ENCODE measurements at regions not wholly inside any gene's neighbourhood (a gene's known extent, or its start where the extent isn't known, plus 50 kb on each side); places are given as distances from the start of the nearest gene placed in this dataset.

DNA sequence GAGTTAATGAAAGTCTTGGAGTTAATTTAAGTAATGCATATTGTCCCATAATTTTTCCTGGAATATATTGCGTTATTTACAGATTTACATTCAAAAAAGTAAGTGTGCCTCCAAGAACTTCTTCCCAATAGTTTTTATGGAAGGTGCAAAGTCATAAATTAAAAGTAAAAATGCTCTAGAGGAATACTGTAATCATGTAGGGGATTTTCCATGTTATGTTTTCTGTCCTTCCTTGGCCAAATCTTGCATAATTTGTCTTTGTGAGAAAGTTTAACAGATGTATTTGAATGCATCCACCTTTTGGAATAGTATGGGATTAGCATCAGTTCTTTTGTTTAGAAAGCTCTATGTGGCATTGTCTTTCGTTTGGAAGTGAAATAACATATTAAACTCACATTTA lies 144.1 kb upstream of the GIMD1 start:
- no peak for ATAC-seq

DNA sequence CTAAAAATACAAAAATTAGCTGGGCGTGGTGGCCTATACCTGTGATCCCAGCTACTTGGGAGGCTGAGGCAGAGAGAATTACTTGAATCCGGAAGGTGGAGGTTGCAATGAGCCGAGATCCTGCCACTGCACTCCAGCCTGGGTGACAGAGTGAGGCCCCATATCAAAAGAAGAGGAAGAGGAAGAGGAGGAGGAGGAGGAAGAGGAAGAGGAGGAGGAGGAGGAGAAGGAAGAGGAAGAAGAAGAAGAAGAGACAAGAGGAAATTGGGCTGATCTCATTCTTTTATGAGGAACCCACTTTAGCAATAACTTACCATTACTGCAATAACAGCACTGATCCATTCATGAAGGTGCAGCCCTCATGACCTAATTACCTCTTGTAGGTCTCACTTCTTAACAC lies 138.9 kb upstream of the GIMD1 start:
- no peak for ATAC-seq

DNA sequence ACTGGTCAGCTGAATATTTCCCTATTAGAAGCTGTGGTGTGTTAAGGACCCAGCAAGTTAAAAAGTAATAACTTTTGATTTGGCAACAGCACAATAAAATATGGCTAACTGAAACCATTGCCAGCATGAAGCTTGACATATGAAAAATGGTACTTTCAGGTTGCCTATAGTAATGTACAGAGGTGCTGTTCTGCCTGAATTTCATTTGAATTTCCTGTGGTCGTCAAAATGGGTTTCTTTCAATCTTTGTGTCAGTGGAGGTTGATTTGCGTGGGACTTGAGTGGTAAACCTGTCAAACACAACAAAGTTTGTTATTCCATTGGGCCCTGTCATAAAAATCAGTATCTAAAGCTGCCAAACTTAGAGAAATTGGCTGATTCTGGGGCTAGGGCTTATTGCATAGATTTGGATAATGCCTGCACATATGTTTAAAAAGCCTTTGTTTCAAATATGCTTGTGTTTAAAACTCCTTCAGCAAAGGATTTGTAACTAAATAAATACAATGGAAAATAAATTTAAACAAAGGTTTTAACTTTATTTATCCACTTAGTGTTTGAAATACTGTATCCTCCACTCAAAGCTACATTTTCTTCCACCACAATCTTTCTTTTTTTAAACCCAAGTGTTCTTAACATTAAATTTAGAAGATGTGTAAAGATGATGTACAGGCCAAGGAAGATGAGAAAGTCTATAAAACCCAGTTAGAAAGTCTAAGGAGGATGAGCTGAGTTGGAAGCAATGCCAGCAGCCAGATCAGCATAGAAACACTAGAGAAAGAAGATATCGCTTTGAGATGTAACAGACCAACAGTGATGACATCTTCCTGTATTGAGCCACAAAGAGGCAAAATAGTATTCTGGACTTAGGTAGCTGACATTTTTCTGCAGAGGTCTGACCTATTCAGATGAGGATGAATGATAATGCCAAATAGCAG lies 134.8 kb upstream of the GIMD1 start:
- ATAC-seq, result no peak

DNA sequence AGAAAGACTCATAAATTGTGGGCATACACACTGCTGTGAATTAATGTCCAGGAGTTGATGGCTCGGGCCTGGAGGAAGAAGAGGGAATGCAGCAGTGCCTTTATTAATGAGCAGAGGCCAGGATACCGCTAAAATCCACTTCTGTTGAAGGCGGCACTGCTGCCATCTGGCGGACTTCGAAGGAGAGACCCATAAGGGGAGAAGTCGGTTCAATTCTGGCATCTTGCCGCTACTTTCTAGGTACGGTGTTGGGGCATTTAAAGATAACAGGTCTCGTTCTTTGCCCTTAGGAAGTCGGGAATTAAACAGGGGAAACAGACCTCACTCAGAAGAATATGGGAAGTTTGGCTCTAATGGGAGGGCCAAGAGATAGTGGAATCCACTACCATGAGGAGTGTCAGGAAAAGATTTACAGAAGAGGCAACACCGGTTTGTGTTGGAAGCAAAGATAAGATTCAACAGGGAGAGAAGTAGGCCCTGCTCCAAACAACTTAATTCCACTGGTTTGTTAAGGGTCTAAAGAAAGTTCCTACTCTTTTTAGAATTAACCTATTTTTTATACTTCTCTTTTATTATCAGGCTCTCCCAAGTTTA lies 133.6 kb upstream of the GIMD1 start:
- ATAC-seq, result no peak

DNA sequence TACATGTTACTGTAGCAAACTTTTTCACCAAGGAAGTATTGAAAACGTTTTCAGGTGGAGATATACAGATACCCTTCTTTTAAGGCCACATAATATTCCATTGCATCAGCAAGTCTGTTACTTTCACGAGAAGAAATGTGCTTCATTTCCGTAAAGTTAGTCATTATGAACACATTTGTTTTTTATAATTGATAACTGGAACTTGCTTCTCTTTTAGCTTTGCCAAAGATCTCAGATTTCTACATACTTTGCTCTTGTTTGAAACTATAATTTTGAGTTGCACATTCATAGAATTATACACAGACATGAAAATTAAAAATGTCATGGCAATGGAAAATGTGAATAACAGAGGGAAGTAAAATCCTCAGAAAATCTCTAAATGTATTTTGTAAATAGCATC lies 128.7 kb upstream of the GIMD1 start:
- no peak for ATAC-seq

DNA sequence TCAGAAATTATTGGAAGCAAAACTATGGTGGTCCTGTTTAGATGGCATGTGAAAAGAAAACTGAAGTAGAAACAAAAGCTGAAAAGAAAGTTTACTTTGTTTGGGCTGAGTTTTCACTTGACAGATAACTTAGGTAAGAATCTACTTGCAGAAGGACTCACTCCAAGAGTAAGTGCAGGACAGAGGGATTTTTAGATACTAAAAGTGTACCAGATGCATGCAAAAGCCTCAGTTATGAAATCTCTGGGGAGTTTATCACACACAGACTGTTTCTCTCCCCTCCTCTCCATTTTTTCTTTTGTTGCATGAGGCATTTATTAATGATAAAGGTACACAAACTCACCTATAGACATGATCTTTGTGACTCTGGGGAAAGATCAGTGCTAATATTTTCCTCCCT lies 127.5 kb upstream of the GIMD1 start:
- ATAC-seq, result no peak

DNA sequence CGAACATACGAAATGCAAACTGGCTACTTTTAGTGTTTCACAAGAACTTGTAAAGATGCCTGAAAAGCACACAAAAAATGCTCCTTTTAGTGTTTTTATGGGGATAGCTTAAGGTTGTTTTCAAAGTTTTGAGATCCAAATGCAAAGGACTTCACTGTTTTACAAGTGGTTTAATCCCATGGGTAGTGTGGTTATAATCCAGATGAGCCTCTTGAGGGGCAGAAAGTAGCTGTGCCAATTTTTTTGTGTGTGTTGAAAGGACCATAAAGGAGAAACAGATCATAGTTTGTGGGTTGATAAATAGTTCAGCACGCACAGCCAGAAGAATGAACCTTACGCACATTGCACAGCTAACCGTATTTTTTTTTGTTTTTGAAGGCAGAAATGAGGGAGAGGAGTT lies 126.9 kb upstream of the GIMD1 start:
- no peak for ATAC-seq

DNA sequence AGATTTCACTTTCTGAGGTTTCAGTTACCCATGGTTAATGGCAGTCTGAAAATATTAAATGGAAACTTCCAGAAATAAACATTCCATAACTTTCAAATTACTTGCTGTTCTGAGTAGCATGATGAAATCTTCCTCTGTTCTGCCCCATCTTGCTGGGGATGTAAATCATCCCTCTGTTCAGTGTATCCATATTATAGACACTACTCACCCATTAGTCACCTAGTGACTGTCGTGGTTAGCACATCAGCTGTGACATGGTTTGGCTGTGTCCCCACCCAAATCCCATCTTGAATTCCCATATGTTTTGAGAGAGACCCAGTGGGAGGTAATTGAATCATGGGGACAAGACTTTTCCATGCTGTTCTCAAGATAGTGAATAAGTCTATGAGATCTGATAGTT lies 125.5 kb upstream of the GIMD1 start:
- ATAC-seq, result no peak

DNA sequence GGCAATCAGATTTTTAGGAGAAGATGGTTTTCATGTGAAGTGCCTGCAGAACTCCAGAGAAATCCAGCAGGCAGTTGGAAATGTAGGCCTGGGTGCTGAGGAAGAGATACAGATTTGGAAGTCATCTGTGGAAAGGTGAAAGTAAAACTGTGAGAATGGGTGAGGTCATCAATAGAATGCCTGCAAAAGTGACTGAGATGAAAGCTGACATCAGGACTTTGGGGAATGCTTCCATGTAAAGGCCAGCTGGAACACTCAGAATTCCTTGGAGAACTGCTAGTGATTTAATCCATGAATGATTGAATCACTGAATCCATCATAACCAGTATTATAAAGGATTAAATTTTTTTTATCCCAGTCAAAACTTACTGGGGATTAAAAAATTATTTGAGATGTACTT lies 124.5 kb upstream of the GIMD1 start:
- ATAC-seq, result no peak

DNA sequence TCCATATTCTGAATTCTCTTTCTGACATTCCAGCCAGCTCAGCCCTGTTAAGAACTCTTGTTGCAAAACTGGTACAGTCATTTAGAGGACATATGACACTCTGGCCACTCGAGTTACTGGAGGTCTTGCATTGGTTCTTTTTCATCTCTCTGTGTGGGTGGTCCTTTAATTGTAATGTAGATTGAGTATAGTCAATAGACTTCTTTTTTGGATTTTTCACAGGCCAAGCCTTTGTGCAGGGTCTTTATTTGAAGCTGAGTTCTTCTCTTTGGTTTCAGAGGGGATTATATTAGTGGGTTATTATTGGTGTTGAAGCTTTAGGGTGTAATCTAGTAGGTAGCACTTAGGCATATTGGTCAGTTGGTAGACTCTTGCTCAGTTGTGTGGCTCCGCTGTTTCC lies 118.0 kb upstream of the GIMD1 start:
- no peak for ATAC-seq

DNA sequence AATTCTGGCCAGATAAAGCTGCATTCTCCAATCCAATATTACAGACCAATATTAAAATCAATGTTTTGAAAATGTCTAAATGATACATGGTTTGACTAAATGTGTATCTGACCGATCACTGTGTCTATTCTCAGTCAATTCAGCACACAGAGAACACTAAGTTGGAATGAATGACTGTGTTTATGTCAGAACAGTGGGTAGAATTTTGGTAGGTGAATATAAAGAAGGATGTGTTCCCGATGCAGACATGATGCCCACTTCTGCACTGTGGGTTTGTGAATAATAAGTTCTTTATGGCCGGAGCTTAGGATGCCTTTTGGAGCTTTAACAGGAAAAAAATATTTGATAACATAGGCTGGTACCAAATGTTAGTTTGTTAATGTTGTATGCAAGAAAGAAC lies 113.2 kb upstream of the GIMD1 start:
- no peak for ATAC-seq

DNA sequence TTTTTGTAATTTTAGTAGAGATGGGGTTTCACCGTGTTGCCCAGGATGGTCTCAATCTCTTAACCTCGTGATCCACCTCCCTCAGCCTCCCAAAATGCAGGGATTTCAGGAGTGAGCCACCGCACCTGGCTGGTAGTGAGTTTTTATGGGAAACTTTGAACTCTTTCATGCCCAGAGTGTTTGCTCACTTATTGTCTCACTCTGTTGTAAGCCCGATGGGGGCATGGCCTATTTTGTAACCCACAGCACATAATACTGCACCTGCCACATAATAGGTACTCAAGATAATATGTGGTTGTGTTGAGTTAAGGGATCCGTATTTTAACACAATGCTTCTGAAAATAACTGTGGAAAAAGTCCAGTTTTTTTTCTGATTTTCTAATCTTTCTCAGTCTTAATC lies 109.6 kb upstream of the GIMD1 start:
- ATAC-seq, result no peak

DNA sequence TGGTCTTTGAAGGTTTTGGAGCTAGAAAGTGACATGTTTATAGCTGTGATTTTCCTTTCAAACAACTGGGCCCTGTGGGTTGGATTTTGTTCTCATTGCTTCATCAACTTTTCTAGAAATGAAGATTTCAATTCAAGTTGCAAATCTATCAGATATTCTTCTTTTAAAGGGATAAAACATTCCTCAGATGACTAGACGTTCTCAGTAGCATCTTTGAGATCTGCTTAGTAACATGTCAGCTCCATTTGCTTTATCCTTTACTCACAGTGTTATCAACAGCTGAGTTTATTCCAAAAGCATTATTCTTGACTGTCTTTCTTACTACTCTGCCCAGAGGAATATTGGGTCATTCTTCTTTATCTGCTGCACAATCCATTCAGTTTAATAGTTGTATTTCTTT lies 108.2 kb upstream of the GIMD1 start:
- ATAC-seq, result no peak

DNA sequence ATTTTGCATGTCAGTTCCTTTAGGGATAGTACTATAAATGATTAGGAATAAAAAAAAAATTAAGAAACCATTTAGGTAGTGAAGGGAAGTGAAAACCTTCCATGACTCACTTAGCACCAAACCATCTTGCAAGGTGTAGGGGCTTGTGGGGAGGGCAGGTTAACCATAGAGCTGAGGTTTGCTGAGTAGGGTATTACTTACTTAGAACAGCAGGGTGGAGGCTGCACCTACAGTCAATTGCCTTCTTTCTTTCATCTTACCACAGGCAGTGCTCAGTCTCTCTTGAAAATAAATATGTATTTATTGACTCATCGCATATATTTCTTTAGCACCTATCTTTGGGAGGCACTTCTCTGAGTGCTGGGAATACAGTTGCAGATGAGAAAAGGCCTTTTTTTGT lies 104.9 kb upstream of the GIMD1 start:
- no peak for ATAC-seq

DNA sequence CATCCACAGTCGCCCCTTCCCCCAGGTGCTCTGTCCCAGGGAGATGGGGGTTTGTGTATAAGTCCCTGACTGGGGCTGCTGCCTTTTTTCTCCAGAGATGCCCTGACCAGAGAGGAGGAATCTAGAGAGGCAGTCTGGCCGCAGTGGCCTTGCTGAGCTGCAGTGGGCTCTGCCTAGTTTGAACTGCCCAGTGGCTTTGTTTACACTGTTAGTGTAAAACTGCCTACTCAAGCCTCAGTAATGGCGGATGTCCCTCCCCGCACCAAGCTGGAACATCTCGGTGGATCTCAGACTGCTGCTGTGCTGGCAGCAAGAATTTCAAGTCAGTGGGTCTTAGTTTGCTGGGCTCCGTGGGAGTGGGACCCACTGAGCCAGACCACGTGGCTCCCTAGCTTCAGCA lies 102.6 kb upstream of the GIMD1 start:
- ATAC-seq, result no peak

DNA sequence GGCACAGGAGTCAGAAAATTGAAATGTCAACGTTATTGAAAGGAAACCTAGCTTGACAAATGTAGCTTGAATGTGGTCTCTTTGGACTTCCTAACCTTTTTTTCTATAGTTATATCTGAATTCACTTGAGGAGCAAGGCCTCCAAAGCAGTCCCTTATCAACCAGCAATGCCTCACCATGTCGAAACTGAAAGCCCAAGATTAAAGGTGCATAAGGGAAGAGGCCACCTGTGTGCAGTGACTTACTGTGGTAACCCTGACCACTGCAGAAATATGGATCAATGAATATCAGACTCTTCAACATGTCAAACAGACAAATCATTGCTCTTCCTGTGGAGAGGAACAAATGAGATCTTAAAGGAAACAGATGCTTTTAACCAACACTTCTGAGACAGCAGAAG lies 95.0 kb upstream of the GIMD1 start:
- ATAC-seq, result no peak

DNA sequence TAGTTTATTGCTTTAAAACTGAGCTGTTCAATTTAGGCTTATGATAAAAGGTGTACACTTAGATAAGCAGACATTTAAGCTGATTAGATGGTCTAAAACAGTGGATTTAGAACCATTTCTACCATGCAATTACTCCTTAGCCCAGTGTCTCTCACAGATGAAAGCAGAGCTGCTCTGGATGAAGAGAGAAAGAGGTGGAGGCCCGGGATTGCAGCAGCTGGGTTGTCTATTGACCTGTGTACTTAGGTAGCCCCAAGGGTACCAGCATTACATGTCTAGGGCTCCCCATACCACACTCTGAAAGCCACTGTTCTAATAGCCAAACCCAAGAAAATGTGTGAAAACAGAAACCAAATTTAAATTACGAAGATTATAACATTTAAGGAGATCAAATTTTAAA lies 86.0 kb upstream of the GIMD1 start:
- ATAC-seq, result no peak

DNA sequence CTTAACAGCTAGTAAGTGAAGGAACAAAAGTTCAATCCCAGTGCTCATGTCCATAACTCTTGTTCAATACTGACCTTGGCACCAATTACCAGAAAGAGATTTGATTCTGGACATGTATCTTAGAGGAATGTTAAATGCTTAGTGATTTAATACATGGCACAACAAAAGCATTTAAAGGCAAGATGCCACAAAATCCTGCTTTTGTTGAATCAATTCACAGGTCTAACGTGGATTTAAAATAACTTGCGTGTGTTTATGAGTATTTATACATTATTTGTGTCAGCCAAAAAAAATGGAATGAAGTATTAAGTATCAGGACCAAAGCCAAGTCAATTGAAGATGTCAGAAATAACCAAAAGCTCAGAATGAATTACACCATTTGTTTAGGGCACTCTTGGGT lies 85.4 kb upstream of the GIMD1 start:
- no peak for ATAC-seq

DNA sequence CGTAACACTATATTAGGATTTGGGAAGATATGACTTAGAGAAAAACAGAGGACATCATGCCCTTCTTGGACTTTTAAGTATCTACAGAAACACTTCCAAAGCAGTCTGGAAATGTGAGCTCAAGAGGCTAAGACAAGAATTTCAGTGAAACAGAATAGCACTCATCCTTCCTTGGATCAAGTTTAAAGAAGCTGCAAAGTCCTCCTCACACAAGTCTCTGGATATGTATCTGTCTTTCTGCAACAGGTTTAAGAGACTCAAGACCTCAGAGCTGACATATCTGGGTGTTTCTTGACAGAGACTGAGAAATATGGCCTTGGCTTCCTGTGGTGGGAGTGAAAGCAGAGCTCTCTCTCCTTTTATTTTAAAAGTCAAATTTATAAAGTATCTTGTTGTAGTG lies 82.5 kb upstream of the GIMD1 start:
- no peak for ATAC-seq

DNA sequence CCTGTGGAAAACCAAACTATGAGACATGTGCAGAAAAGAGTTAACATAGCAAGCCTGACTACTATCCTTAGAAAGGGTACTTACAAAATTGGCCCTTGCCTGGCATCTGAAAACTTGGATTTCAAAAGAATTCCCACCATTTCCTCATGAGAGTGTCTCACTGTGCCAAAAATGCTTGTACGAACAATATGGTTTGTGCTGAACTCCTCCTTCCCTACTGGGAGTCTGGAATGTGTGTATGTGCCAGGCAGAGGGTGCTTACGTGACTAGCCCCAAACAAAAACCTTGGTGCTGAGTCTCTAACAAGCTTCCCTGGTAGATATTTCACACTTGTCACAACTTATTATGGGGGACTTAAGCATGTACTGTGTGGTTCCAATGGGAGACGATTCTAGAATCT lies 81.7 kb upstream of the GIMD1 start:
- ATAC-seq, result no peak

DNA sequence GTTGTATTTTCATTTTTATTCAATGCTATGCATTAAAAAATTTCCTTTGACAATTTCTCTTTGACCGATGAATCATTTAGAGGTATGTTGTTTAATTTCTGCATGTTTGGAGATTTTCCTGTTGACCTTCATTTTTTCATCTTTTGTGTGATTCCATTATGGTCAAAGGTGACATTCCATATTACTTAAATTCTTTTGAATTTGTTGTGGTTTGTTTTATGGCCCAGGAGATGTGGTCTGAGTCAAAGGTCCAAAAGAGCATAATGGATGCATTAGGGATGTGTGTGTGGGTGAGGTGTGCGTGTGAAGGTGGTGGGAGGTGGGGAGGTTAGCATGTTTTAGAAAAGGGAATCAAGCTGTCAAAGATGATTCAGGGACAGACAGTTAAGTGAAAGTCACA lies 76.0 kb upstream of the GIMD1 start:
- ATAC-seq, result no peak

DNA sequence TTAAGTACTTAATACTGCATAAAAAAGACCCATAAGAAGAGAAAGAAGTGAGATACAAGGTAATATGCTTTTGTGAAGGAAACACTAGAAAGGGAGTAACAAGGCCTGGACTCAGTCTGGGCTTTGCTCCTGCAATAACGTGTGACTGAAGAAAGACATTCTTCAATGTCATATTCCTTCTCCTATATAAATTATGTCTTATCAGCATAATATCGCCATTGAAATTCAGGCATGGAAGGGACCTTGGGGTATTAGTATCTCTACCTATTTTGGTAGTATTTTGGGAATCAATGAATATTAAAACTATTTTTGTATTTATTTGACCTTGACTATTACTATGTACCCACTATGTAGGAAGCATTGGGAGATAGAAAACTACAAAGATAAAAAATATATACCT lies 62.2 kb upstream of the GIMD1 start:
- ATAC-seq, result no peak

DNA sequence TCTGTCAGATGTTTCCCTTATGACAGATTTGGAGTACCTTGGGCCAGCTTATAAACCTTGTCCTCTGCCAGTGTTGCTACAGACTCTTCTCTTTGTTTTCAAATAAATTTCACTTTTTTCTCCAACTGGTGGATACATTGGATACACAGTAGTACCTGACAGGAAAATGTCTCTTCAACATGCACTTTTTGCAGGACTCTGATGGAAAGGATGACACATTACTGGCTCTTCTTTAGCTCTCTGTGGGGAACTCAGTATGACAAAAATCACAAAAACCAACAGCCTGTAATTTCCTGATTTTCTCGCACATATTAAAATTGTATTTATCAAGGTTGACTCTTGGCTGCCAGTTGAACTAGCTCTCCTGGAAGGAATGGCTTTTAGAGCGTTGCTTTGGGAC lies 61.3 kb upstream of the GIMD1 start:
- ATAC-seq, result no peak

DNA sequence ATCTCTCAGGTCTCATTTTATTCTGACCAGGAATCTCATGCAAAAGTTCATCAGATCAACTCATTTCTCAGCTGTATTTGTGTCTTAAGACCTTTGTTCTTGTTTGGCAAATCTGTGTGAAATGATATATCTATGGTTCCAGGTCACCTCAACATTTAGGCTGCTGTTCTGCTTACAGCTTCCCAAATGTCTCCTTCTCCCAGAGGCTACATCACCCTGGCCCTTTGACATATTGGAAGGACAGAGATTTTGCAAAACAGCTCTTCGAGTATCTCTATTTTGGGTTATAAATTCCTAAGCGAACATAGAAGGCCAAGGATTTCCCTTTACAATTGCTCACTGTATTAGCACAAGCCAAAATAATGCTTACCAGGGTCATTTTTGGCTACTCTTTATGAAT lies 57.5 kb upstream of the GIMD1 start:
- ATAC-seq, result no peak

DNA sequence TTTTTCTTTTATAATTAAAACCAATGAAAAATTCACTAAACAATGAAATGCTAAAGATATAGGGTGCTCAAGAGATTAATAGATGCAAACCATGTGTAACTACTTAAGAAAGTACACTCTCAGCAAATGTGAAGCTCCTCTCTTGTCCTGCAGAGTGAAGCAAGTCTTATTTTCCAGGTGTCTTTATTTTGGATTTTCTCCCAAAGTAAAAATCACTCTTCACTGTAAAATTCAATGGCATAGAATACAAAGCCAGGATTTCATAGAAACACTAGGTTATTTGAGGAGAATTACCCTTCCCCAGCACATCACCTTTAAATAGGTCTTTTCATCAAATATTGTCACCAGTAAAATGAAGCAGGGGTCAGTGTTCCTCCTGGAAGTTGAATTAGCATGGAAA lies 57.0 kb upstream of the GIMD1 start:
- ATAC-seq, result no peak

Measured in activated CD4-positive, CD25-positive, alpha-beta regulatory T cell treated with anti-CD3 and anti-CD28 coated beads, Interleukin-2, amount 50 U/mL, for 24 hours (primary cell).